D721Med (cell line): ENCODE measurements at regions not wholly inside any gene's neighbourhood (a gene's known extent, or its start where the extent isn't known, plus 50 kb on each side); places are given as distances from the start of the nearest gene placed in this dataset.

ENCODE experiments used
- DNase-seq: peaks from one replicate; pipeline ENCODE4 v3.0.0; 2011; ENCODE audit warnings: low spot score; ENCODE audit not compliant: insufficient read length
- FAIRE-seq: peaks from 2 replicates; lab custom pipeline; 2011; peaks lifted over from hg19 to GRCh38; lab: Jason Lieb, UNC
- TF ChIP-seq, protein P1 (sequence below): IDR thresholded peaks from 2 replicates; pipeline ENCODE4 v1.5.1; 2012; ENCODE audit warnings: mild to moderate bottlenecking, control low read depth; ENCODE audit not compliant: insufficient read depth; ENCODE audit errors: missing control alignments

GRCh38 chr15:70274255-70274880 is 176.7 kb upstream of the TLE3 start:
- TF ChIP-seq, protein P1, sequence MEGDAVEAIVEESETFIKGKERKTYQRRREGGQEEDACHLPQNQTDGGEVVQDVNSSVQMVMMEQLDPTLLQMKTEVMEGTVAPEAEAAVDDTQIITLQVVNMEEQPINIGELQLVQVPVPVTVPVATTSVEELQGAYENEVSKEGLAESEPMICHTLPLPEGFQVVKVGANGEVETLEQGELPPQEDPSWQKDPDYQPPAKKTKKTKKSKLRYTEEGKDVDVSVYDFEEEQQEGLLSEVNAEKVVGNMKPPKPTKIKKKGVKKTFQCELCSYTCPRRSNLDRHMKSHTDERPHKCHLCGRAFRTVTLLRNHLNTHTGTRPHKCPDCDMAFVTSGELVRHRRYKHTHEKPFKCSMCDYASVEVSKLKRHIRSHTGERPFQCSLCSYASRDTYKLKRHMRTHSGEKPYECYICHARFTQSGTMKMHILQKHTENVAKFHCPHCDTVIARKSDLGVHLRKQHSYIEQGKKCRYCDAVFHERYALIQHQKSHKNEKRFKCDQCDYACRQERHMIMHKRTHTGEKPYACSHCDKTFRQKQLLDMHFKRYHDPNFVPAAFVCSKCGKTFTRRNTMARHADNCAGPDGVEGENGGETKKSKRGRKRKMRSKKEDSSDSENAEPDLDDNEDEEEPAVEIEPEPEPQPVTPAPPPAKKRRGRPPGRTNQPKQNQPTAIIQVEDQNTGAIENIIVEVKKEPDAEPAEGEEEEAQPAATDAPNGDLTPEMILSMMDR, result no peak
- FAIRE-seq, result no peak
- no peak for DNase-seq

- no peak for DNase-seq
- TF ChIP-seq, protein P1, result no peak
- no peak for FAIRE-seq
Measured at GRCh38 chr15:70273808-70274207, 176.1 kb upstream of the TLE3 start.

- no peak for FAIRE-seq
- TF ChIP-seq, protein P1, result no peak
- no peak for DNase-seq
Measured at GRCh38 chr15:70272565-70273355, 175.0 kb upstream of the TLE3 start.

DNA sequence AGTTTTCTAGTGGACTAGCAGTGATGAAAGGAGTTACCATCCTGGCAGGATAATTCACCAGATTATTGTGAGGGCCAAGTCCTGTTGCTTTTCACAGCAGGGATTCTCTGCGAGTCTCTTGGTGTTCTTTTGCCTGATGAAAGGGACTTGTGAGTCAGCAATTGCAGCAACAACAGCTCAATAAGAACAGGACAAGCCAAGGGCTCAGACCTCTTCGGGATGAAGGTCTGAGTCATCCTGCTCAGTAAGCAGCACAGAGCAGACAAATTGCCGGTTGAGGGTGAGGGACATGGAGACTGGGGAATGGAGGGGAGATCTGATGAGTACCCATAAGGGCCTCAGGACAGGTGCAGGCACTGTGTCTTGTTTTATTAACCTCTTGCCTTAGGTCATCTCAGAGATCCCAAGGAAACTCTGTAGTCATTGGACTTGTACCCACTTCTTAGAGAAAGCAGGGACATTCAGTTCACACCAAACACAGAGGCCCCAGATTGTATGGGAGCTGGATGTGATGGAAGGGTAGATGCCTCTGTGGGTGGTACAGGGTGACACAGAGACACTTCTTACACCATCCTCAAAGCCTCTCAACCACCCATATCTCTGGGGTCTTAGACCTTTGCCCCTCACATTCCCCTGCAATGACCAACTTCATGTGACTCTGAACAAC is 173.8 kb upstream of the TLE3 start:
- no peak for DNase-seq
- TF ChIP-seq, protein P1, result no peak
- FAIRE-seq, result no peak

DNA sequence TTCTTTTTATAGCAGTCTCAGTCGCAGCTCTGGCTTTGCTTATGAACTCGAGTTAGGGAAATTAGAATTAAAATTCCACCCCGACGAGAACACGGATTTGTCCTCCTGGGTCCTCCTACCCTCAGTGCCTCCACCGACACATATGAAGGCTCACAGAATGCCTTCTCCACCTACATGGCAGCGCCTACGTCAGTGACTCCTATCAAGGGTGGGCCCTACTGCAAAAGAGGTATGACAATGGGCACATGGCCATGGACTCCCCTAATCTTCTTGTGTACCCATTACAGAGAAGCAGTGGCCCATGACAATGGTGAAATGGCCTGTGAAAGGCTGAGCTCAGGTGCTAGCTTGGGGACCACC is 173.0 kb upstream of the TLE3 start:
- no peak for FAIRE-seq
- TF ChIP-seq, protein P1, result no peak
- no peak for DNase-seq

DNA sequence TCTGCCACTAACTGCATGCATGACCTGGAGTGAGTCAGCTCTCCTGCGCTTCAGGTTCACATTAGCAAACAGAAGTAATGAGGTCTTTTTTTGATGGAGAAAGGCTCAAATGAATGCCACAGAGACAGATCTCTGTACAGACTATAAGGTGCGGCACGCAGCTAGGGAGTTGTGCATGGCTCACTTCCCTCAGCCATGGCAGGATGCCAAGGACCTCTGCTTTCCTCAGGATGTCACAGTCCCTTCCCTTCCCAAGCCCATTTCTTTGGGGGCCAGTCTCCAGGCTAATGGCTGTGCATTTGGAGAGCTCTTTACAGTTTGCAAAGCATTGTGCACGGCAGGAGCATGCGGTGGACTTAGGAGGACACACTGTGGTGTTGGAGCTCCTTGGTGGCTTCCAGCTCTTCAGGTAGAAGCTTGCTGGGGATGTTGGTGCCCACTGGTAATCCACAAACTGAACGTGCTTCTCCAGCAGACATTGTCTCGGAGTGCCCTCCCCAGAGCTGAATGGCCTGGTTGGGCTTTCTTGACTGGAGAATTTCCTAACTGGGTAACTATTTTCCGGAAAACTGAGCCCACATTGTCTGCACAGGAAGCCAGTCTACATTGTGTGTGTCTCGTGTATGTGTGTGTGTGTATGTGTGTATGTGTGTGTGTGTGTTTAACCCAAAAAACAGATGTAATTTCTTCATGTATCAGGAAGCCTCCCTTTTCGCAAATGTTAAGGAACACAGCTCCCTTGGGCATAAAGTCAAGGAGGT is 172.5 kb upstream of the TLE3 start:
- DNase-seq (no peak), FAIRE-seq (no peak)
- TF ChIP-seq, protein P1, result no peak
